Parathyroid adenoma (tissue), 2 donors: ENCODE measurements at regions not wholly inside any gene's neighbourhood (a gene's known extent, or its start where the extent isn't known, plus 50 kb on each side); places are given as distances from the start of the nearest gene placed in this dataset.

Experiments used
- H2AFZ ChIP-seq: fragments of 300-600 bp; sonication (generic); one replicate; pipeline ENCODE4 v1.7.0; 2017; ENCODE audit warnings: antibody characterized with exemption, mild to moderate bottlenecking
- H3K27ac ChIP-seq: fragments of 300-600 bp; sonication (generic); one replicate; pipeline ENCODE4 v1.7.0; 2017
- H3K27me3 ChIP-seq: fragments of 300-600 bp; sonication (generic); one replicate; pipeline ENCODE4 v1.7.0; 2017; ENCODE audit warnings: low read length; ENCODE audit not compliant: control insufficient read depth, insufficient read depth
- H3K36me3 ChIP-seq: fragments of 300-600 bp; sonication (generic); one replicate; pipeline ENCODE4 v1.7.0; 2017; ENCODE audit warnings: low read length; ENCODE audit not compliant: control insufficient read depth, insufficient read depth
- H3K4me1 ChIP-seq: fragments of 300-600 bp; sonication (generic); one replicate; pipeline ENCODE4 v1.7.0; 2017; ENCODE audit warnings: control low read depth
- H3K4me2 ChIP-seq: fragments of 300-600 bp; sonication (generic); one replicate; pipeline ENCODE4 v1.7.0; 2017; ENCODE audit warnings: low read length
- H3K4me3 ChIP-seq: fragments of 300-600 bp; sonication (generic); one replicate; pipeline ENCODE4 v1.7.0; 2017; ENCODE audit warnings: low read depth, low read length
- H3K79me2 ChIP-seq: fragments of 300-600 bp; sonication (generic); one replicate; pipeline ENCODE4 v1.7.0; 2017; ENCODE audit warnings: control low read depth
- H3K9ac ChIP-seq: fragments of 300-600 bp; sonication (generic); one replicate; pipeline ENCODE4 v1.7.0; 2017; ENCODE audit warnings: mild to moderate bottlenecking
- H3K9me3 ChIP-seq: fragments of 300-600 bp; sonication (generic); one replicate; pipeline ENCODE4 v1.7.0; 2017; ENCODE audit warnings: low read length; ENCODE audit not compliant: control insufficient read depth
- TF ChIP-seq, protein P1 (sequence below): fragments of 300-600 bp; sonication (generic); IDR thresholded peaks from one replicate; pipeline ENCODE4 v1.7.0; 2017; ENCODE audit warnings: antibody characterized with exemption, mild to moderate bottlenecking
- donor health status: primary hyperparathyroidism.

DNA sequence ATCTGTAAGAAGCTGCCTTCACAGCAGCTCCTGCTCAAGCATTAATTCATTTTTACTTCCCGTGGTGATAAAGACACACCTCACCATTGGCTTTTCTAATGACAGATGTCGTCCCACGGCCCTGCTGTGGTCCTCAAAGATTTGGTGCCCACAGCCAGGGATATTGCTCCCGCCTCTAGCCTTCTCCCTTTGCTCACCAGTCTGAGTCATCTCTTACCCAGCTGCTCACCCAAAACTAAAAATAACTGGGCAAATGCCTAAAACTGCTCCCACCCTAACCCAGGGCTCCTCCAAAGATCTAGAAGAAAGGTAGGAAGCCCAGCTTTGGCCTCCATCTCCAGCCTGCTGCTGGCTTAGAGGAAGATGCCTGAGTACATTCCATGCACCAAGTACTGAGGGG, 371.1 kb upstream of the ZNF507 start:
- Histone ChIP-seq H3K79me2 (no peaks in the 10 kb centered on the region), H3K36me3 (no peaks in the 10 kb centered on the region), H3K9me3 (no peaks in the 10 kb centered on the region), H3K27me3 (no peaks in the 10 kb centered on the region), H3K4me2 (no peak overlapping the region), H2AFZ (no peak overlapping the region), H3K9ac (no peak overlapping the region), H3K4me1 (no peaks in the 10 kb centered on the region), H3K4me3 (no peak overlapping the region), H3K27ac (no peak overlapping the region)
- TF ChIP-seq, protein P1, sequence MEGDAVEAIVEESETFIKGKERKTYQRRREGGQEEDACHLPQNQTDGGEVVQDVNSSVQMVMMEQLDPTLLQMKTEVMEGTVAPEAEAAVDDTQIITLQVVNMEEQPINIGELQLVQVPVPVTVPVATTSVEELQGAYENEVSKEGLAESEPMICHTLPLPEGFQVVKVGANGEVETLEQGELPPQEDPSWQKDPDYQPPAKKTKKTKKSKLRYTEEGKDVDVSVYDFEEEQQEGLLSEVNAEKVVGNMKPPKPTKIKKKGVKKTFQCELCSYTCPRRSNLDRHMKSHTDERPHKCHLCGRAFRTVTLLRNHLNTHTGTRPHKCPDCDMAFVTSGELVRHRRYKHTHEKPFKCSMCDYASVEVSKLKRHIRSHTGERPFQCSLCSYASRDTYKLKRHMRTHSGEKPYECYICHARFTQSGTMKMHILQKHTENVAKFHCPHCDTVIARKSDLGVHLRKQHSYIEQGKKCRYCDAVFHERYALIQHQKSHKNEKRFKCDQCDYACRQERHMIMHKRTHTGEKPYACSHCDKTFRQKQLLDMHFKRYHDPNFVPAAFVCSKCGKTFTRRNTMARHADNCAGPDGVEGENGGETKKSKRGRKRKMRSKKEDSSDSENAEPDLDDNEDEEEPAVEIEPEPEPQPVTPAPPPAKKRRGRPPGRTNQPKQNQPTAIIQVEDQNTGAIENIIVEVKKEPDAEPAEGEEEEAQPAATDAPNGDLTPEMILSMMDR, result no peak

DNA sequence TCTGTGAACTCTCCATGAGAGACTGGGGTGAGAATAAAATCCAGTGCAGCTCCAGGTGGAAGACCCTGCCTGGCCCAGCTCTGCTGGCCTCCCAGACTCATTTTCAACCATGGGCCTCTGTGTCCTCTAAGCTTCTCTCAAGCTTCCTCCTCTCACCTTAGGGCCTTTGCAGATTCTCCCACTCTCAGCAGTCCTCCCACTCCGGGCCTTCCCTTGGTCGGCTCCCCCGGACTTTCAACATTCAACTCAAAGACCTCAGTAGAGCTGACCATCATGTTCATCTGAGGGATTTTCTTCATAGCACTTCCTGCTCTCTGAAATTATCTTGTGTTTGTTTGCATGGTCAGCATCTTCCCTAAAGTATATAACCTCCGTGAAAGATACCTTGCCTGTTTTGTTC, 370.5 kb upstream of the ZNF507 start:
- H3K9ac ChIP-seq, result no peak overlapping the region
- TF ChIP-seq, protein P1, result no peak
- H2AFZ ChIP-seq, result no peak overlapping the region
- H3K4me2 ChIP-seq, result no peak overlapping the region
- no peaks in the 10 kb centered on the region for H3K36me3 ChIP-seq
- H3K27ac ChIP-seq, result no peak overlapping the region
- H3K79me2 ChIP-seq, result no peaks in the 10 kb centered on the region
- no peaks in the 10 kb centered on the region for H3K9me3 ChIP-seq
- H3K4me3 ChIP-seq, result no peak overlapping the region
- no peaks in the 10 kb centered on the region for H3K4me1 ChIP-seq
- no peaks in the 10 kb centered on the region for H3K27me3 ChIP-seq

- TF ChIP-seq, protein P1, result no peak
- Histone ChIP-seq H3K4me3 (no peak overlapping the region), H3K4me1 (no peaks in the 10 kb centered on the region), H3K9me3 (no peaks in the 10 kb centered on the region), H3K36me3 (no peaks in the 10 kb centered on the region), H3K27ac (no peak overlapping the region), H3K4me2 (no peak overlapping the region), H2AFZ (no peak overlapping the region), H3K9ac (no peak overlapping the region), H3K79me2 (no peaks in the 10 kb centered on the region), H3K27me3 (no peaks in the 10 kb centered on the region)
Measured at GRCh38 chr19:31975461-31975860, 369.9 kb upstream of the ZNF507 start.

- no peaks in the 10 kb centered on the region for H3K27me3 ChIP-seq
- TF ChIP-seq, protein P1, result no peak
- H3K36me3 ChIP-seq, result no peaks in the 10 kb centered on the region
- H2AFZ ChIP-seq, result no peak overlapping the region
- H3K27ac ChIP-seq, result no peak overlapping the region
- H3K9me3 ChIP-seq, result no peaks in the 10 kb centered on the region
- no peaks in the 10 kb centered on the region for H3K4me1 ChIP-seq
- no peak overlapping the region for H3K4me2 ChIP-seq
- no peak overlapping the region for H3K4me3 ChIP-seq
- no peaks in the 10 kb centered on the region for H3K79me2 ChIP-seq
- H3K9ac ChIP-seq, result no peak overlapping the region
Measured at GRCh38 chr19:31976775-31977536, 368.5 kb upstream of the ZNF507 start.

- no peak overlapping the region for H3K4me2 ChIP-seq
- no peak overlapping the region for H2AFZ ChIP-seq
- H3K4me1 ChIP-seq, result no peaks in the 10 kb centered on the region
Measured at GRCh38 chr19:31979362-31979761, 366.0 kb upstream of the ZNF507 start.

More at GRCh38 chr19:31979362-31979761, 366.0 kb upstream of the ZNF507 start:
- Histone ChIP-seq H3K27me3 (no peaks in the 10 kb centered on the region), H3K36me3 (no peaks in the 10 kb centered on the region), H3K79me2 (no peaks in the 10 kb centered on the region), H3K9ac (no peak overlapping the region), H3K27ac (no peak overlapping the region), H3K9me3 (no peaks in the 10 kb centered on the region), H3K4me3 (no peak overlapping the region)
- TF ChIP-seq, protein P1, result no peak
